Astrocyte of the cerebellum (primary cell): ENCODE measurements at regions not wholly inside any gene's neighbourhood (a gene's known extent, or its start where the extent isn't known, plus 50 kb on each side); places are given as distances from the start of the nearest gene placed in this dataset.
"Not testable (repeated sequence)": the region's sequence is repeated elsewhere in the genome, so short reads cannot be mapped to it uniquely, and the experiment has no call there.

Experiments used
- DNase-seq: peaks from one replicate; pipeline ENCODE4 v3.0.0-alpha.2; 2011; ENCODE audit warnings: low read depth
- H3K4me3 ChIP-seq: 2 replicates; pipeline ENCODE4 v1.5.1; 2011; ENCODE audit warnings: mild to moderate bottlenecking, low read depth, low read length, moderate library complexity
- in situ Hi-C: cut with HindIII; loops from 2 replicates; pipeline ENCODE4 v1.10.0; 2017; ENCODE audit warnings: low sequenced_read_pairs
- TF ChIP-seq, protein P1 (sequence below): IDR thresholded peaks from 2 replicates; pipeline ENCODE4 v1.5.1; 2012; ENCODE audit warnings: low read length, low read depth, moderate library complexity, mild to moderate bottlenecking; ENCODE audit errors: missing control alignments

DNA sequence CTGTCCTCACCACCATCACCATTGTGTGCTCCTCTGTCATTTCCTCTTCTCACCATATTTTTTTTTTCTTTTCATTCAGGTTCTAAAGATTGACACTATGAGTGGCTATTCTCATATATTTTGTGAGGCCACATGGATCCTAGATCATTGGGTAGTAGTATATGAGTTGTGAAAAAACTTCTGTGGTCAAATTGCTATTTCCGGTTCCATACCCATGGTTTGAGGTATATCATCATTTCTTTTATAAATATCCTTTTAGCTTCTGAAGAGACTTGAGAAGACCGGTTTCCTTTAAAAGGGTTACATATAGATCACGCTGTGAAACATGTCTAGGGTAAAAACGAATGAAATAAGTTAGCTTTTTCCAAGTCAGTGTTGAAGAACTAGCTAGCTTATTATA is 769.3 kb downstream of the NOVA1 start:
- in situ Hi-C loops: no loop called here
- TF ChIP-seq, protein P1, sequence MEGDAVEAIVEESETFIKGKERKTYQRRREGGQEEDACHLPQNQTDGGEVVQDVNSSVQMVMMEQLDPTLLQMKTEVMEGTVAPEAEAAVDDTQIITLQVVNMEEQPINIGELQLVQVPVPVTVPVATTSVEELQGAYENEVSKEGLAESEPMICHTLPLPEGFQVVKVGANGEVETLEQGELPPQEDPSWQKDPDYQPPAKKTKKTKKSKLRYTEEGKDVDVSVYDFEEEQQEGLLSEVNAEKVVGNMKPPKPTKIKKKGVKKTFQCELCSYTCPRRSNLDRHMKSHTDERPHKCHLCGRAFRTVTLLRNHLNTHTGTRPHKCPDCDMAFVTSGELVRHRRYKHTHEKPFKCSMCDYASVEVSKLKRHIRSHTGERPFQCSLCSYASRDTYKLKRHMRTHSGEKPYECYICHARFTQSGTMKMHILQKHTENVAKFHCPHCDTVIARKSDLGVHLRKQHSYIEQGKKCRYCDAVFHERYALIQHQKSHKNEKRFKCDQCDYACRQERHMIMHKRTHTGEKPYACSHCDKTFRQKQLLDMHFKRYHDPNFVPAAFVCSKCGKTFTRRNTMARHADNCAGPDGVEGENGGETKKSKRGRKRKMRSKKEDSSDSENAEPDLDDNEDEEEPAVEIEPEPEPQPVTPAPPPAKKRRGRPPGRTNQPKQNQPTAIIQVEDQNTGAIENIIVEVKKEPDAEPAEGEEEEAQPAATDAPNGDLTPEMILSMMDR: no peak
- no peak overlapping the region for H3K4me3 ChIP-seq
- no peak for DNase-seq

DNA sequence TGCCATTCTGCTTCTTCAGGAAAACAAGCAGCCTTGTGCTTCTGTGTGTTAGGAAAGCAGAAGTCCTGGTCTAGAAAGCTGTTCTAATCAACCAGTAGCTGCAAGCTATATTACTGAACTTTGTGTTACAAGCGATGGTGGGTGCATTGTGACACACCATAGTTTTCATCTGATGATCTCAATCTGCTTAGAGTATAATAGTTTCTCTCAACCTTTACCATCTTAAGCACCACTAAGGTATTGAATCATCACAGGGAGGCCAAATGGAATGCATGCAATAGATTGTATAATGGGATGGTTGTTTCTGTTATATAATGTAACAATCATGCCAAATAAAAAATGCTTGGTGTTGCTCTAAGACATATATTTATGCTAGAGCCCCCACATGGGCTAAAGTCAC is 771.7 kb downstream of the NOVA1 start:
- DNase-seq: no peak
- in situ Hi-C loops: no loop called here
- TF ChIP-seq, protein P1: no peak
- H3K4me3 ChIP-seq: no peak overlapping the region

DNA sequence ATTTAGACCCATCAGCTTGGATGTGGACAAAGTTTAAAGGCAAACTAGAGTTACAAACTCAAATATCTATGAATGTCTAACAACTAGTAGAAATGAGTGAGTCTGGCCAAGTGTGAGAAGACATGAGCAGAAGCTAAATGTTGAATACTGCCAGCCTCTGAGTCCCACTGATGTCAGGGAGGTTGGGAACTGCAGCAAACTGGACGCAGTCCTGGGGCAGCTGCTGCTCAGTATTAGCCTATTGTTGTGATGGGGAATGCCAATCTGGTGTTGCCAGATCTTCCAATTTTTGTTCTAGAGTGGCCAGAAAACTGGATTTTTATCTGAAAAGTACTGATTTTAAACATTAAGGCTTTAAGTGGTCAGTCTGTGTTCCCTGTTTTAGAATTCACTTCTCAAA is 770.4 kb upstream of the STXBP6 start:
- no peak for DNase-seq
- TF ChIP-seq, protein P1: no peak
- in situ Hi-C loops: no loop called here
- no peak overlapping the region for H3K4me3 ChIP-seq

DNA sequence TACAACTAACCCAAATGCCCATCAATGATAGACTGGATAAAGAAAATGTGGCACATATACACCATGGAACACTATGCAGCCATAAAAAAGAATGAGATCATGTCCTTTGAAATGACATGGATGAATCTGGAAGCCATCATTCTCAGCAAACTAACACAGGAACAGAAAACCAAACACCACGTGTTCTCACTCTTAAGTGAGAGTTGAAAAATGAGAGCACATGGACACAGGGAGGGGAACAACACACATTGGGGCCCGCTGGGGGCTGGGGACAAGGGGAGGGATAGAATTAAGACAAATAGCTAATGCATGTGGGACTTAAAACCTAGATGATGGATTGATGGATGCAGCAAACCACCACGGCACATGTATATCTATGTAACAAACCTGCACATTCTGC is 764.7 kb upstream of the STXBP6 start:
- H3K4me3 ChIP-seq, DNase-seq, in situ Hi-C loops: not testable (repeated sequence)

DNA sequence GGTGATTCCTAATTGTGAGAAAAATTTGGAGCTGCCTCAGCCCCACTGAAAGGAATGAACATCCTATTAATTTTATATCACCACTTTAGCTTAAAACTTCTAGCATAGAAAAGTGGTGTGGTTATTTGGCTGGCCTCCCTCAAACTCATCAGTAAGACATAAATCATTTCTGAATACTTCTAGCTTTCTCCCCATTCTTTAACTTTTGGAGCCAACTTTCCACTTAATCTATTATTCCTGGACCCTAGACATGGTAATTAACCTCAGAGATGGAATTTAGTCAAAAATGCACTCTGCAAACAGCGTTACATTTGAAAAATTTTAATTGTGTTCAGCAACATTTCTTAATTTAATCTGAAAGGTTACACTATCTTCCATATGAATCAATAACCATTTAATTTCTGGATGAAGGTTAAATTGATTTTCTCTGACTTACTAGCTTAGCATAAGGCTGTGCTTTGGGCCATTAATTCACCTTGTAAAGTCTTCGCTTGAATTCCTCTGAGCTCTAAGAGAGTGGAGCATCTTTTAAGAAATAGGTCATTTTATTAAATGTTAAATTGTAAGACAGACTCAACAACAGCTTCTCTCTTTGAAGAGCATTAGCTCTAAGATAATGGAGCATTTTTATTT is 753.6 kb upstream of the STXBP6 start:
- in situ Hi-C loops: no loop called here
- no peak overlapping the region for H3K4me3 ChIP-seq
- TF ChIP-seq, protein P1: no peak
- DNase-seq: no peak

DNA sequence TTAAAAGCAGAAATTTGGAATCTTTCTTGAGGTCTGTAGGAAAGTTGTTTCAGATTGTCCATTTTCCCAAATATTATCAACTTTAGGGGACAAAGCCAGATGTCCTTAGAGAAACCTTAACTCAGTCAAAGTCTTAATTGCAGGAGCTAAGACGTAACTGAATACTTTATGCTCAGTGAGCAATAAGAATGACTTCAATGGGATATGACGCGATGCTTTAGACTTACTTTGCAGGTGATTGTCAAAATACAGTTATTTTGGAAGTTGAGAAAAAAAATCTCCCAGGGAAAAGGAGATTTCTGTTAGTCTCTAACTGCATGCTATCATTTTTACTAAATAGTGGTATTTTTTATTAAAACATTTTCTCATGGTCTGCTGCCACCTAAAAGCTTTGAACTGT is 750.9 kb upstream of the STXBP6 start:
- no peak overlapping the region for H3K4me3 ChIP-seq
- no peak for DNase-seq
- in situ Hi-C loops: no loop called here
- TF ChIP-seq, protein P1: no peak

DNA sequence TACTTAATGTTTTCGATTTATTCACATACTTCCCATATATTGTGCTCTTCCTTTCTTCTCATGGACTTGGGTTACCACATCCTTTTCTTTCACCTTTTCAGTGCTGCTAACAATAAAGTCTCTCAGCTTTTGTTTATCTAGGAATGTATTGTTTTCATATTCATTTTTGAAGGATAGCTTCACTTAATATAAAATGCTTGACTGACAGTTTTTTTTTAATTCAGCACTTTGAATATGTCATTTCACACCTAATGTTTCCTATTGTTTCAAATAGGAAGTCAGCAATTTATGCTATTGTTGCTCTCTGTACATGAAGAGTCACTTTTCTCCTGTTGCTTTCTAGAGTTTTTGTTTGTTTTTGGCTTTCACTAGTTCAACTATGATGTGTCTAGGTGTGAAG is 738.3 kb upstream of the STXBP6 start:
- no peak for DNase-seq
- TF ChIP-seq, protein P1: no peak
- in situ Hi-C loops: no loop called here
- H3K4me3 ChIP-seq: no peak overlapping the region
